Hepatic stellate cell (primary cell): ENCODE measurements at regions not wholly inside any gene's neighbourhood (a gene's known extent, or its start where the extent isn't known, plus 50 kb on each side); places are given as distances from the start of the nearest gene placed in this dataset.
"Not testable (repeated sequence)": the region's sequence is repeated elsewhere in the genome, so short reads cannot be mapped to it uniquely, and the experiment has no call there.

Source experiments
- DNase-seq: peaks from one replicate; pipeline ENCODE4 v3.0.0; 2011; ENCODE audit warnings: low spot score

DNA sequence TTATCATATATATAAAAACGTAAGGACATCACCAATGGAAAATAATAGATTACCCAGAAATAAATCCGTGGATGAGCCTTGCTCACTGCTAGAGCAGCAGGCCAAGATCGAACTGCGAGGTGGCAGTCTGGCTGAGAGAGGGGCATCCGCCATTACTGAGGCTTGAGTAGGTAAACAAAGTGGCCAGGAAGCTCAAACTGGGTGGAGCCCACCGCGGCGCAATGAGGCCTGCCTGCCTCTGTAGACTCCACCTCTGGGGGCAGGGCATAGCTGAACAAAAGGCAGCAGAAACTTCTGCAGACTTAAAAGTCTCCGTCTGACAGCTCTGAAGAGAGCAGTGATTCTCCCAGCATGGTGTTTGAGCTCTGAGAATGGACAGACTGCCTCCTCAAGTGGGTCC lies 1018.0 kb upstream of the SLC39A10 start:
- DNase-seq = not testable (repeated sequence)

DNA sequence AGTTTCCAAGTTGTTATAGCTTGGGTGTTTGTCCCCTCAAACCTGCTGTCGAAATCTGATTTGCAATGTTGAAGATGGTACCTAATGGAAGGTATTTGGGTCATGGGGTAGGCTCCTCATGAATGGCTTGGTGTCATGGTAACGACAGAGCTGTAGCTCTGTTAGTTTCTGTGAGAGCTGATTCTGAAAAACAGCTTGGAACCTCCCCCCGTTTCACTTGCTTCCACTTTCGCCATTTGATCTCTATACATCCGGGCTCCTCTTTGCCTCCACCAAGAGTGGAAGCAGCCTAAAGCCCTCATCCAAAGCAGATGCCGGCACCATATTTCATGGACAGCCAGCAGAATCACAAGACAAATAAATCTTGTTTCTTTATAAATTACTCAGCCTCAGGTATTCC lies 1035.1 kb upstream of the SLC39A10 start:
- DNase-seq = no peak

DNA sequence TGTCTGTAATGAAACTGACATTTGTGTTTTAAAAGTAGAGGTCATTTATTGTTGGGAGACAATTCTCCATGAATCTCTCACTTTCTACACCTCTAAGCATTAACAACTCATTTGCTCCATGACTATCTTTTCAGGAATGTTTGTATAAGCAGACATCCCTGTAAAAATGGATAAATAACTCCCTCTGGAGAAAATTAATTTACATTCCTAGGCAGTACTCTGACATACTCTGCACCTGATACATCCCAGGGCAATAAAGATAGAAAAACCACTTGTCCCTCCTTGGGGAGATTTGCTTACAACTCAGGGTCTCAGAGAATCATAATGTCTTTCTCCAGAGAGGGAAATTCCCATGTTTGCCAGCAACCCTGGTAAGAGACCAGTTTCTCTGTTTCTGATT lies 1037.7 kb upstream of the SLC39A10 start:
- no peak for DNase-seq

DNA sequence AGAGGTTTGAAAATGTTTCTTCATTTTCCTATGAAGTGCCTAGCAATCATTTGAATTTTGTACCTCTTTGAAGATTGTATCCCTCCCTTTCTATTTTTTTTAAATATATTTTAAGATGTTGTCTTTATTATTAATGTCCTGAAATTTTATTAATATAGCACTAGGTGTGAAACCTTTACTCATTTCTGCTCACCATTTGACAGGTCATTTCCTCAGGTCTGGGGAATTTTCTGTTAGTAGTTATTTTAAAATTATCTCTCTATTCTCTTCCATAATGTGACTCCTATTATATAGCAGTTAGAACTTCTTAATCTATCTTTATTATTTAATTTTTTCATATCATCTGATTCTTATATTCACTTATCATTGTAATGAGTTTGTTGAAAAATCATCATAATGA lies 1038.6 kb upstream of the SLC39A10 start:
- no peak for DNase-seq

DNA sequence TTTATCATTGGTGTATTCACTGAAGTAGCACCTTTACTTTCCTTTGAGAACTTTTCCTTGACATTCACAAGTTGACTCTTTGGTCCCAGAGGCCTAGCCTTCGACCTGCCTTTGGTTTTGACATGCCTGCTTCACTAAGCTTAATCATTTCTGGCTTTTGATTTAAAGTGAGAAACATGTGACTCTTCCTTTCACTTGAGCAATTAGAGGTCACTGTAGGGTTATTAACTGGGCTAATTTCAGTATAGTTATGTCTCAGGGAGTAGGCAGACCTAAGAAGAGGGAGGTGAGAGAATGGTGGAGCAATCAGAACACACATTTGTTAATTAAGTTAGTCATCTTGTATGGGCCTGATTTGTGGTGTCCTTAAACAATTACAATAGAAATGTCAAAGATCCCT lies 1040.7 kb upstream of the SLC39A10 start:
- no peak for DNase-seq

DNA sequence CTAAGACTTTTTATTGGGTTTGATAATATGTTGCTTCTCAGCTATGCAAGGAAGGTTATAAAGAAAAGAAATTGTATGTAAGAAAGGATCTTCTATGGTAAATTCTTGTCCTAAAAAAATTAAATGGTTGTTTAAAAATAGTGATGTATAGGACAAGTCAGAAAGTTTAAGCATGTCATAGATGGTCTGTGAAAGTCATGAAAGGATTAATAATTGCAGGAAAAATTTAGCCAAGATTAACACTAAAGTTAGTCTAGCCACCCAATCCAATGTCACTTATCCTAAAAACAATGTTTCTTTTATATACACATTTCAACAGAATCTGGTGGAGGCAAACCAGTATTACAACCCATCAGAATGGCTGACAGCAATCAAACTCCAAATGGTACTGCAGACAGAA lies 1046.7 kb upstream of the SLC39A10 start:
- no peak for DNase-seq

DNA sequence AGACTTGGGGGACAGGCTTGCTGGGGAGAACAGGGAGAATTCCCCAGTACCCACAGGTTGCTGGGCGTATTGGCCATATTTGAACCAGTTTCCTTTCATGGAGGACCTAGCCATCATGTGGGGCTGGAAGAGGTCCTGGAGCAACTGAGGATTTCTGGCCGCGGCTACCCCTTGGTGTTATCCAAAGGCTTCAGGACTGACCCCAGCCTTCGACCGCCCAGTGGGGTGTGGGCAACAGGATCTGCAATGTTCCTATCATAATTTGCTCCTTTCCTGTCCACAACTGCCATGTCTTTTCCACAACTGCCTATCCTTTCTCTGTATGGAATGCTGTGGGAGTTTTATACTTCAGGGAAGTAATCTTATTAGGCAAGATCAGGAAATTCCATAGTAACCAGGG lies 1053.6 kb upstream of the SLC39A10 start:
- no peak for DNase-seq

DNA sequence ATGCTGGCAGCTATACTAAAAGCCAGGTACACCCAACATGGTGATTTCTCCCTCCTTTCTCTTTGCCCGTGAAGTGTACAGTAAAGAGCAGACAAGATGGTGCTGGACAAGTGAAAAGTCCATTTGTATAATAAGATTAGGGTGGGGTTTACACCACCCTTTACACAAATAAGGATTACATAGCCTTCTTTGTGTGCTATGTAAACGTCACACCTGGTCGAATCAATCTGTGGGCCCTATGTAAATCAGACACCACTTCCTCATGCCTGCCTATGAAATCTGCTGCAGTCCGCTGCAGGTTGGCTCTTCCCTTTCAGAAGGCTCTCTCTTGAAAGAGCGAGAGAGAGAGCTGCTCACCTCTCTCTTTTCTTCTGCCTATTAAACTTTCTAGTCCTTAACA lies 1054.3 kb upstream of the SLC39A10 start:
- no peak for DNase-seq

DNA sequence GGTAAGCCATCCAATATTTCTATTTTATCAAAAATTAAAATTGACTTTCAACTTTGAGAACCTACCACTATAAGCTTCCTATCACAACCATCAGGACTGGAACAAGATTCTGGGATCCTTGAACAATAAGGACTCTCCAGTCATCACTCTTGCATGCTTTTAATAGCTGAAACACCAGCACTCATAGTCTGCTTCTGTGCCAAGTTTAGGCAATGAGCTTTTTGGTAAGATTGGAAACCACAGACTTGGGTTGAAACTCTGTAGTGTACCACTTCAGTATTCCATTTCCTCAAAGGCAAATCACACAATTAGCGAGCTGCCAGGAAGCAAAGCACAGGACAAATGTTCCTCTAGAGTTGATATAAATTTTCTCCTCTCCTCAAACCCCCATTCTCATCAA lies 1065.8 kb upstream of the SLC39A10 start:
- DNase-seq = no peak

DNA sequence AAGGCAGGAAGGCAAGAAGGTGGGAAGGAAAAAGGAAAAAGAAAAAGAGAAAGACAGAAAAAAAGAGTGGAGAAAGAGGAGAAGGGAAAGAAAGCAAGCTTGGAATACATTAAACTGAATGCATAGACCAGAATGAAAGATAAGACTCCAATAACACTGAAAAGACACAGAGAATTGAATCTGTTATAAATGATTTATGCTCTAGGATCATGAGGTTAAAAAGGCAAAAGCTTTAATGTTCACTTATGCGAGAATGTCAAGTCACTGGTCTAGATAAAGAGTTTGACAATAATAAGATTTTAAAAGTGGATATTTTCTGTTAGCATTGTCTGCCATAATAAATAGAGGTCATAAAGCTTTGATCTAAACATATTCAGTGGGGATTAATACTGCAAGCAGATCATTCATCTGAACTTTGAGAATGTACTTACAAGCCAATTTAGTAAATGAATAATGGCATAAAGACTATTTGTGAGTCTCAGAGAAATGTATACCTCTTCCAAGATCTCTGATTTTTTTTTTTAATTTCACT lies 1069.2 kb upstream of the SLC39A10 start:
- no peak for DNase-seq

DNA sequence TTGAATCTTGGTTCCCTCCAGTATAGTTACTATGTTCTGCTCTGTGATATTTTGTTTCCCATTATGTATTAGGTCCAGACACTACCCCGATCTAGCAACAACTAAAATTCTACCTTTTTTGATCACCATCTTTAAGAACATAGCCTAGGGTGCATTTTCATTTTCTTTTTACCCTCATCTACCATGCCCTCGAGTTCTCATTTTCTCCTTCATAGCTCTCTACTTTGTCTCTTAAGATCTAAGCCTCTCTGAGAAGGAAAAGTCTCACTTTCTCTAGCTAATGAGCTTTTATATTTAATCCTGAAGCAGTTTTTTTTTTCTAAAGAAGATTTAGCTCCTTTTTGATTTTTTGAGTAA lies 1089.4 kb upstream of the SLC39A10 start:
- no peak for DNase-seq

DNA sequence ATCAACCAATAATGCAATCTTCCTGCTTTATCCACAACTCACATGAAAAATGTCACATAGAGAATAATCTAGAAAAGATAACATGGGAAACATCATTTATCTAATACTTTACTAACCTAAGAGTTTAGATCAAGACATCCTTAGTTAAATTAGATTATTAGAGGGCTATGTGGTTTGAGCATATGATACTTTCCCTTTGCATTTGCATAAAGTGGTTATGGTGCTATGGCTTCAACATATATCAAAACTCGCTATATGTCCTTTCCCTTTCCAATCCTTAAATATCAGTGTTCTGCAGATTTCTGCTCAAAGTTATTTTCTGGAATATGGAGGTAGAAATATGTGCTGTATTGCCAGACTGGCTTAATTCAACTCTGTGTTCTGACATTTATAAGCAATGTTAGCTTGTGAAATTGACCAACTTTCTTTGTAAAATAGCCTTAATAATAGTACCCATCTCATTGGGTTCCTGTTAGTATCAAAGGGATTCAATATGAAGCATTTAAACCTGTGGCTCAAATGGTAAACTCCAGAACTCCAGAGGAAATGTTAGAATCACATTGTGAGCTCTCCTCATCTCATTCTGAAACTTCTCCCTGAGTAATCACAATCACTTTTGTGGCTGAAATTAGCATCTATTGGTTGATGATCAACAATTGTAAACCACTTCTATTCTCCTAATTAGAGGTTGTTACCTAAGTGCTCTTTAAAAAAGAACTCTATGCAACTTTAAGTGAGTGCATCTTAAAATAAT lies 1089.9 kb upstream of the SLC39A10 start:
- no peak for DNase-seq

DNA sequence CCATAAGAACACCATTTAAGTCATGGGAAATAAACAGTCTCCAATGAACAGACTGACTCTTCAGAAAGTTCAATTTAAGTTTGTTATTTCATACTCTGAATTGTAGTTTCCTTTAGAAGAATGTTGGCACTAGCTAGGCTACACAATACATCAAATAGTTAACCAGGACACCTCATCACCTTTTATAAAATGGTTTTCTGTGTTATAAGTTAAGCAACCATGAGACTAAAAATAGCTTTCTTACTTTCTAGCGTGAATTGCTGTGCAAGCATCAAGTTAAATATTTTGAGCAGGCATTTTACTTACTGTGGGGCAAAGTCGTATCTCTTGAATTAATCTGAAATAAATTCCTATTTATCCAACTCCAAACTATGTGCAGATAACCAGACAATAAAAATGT lies 1092.6 kb upstream of the SLC39A10 start:
- no peak for DNase-seq

DNA sequence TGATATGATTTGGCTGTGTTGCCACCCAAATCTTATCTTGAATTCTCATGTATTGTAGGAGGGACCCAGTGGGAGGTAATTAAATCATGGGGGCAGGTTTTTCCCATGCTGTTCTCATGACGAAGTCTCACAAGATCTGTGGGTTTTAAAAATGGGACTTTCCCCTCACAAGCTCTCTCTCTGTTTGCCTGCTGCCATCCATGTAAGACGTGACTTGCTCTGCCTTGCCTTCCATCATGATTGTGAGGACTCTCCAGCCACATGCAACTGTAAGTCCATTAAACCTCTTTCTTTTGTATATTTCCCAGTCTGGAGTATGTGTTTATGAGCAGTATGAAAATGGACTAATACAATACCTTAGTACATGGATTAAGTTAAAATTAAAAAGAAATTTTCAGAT lies 1094.7 kb upstream of the SLC39A10 start:
- DNase-seq = no peak

DNA sequence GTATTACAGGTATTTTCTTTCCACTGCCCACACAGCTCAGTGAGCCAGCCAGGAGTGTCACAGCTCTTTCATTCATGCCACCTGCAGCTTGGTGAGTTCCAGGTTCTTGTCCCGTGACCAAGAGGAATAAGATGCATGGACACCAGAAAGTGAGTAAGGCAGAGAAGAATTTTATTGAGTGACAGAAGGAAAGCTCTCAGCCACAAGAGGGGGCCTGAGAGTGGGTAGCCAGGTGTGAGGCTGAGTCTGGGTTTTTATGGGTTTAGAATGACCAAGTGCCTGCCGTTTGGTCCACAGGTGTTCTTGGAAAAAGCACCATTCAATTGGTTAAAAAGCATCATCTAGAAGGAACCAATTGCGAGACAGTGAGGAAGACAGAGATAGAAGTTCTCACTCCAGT lies 1097.1 kb upstream of the SLC39A10 start:
- no peak for DNase-seq

DNA sequence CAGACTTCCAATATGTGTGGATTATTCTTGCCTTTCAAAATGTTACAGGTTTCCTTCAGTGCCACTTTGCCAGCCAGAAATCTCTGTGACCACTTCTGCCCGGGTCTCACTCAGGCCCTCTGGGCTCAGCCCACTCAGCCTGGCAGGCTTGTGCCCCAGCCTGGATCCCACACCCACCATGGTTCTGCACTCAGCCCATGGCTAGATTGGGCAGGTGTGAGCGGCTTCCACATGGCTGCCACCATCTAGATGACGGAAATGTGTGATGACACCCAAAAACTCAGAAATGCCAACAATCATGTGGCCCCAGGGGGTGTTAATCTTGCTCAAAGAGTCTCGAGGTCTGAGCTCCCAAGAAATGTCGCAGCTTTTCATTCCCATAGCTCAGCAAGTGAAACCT lies 1097.5 kb upstream of the SLC39A10 start:
- DNase-seq = no peak

DNA sequence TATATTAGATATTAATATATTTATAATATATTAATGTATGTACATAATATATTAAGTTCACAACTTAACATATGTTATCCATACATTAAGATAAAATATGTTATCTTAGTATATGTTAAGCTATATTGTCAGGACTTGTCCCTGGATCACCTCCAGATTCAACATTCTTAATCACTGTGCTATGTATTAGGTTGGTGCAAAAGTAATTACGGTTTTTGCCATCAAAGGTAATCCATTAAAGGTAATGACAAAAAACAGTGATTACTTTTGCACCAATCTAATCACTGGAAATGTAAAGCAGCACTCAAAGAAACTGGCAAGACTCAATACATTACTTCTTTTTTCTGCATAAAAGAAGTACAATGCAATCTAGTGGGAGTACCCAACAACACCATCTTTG lies 1099.0 kb upstream of the SLC39A10 start:
- no peak for DNase-seq

DNA sequence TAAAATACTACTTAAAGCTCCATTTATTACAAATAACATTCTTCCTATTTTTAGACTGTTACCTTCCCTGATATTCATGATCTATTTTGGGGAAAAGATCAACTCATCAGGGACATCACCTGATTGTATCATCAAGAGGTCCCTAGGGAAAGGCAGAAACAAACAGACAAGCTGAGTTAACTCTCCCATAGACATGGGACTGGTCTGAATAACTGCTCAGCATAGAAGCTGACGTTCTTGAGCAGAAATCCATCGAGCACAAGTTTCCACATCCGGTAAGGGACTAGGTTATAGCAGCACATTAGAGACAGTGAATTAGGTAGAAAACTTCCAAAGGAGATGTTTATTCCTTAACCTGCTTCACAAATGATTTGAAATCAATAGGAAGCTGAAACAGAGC lies 1100.4 kb upstream of the SLC39A10 start:
- DNase-seq = no peak

DNA sequence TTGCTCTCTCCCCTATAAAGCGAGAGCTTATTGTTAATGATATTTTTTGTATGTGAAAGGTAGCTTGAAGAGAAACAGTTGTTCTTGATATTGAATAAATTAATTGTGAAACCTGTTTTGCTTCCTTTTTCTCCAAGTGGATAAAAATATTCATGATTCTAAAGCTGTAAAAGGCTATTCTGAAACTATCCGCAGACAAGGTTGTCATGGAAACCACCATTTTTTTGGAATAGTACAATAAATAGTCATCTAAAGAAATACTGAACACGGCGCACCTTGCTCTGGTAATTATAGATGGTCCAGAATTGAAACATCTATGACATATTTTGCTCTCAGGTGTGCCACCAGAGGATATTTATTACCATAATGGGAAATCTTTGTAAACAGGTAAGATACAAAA lies 1103.0 kb upstream of the SLC39A10 start:
- no peak for DNase-seq

DNA sequence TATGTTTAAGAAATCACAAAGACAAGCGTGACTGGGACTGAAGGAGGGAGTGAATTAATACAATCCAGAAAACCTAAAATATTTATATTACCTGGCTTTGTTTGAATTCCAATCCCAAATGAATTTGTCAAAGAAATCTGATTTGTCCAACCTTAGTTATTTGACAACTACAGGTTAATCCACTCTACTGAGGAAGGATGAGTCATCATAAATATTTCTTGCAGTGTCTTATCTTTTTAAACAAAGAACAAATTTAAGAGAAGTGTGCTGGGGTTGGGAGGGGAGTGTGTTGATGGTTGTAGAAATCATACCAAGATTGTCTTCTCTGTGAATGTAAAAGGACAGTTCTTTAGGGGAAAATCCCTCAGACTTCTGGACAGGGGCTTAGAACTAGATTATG lies 1106.3 kb upstream of the SLC39A10 start:
- DNase-seq = no peak

DNA sequence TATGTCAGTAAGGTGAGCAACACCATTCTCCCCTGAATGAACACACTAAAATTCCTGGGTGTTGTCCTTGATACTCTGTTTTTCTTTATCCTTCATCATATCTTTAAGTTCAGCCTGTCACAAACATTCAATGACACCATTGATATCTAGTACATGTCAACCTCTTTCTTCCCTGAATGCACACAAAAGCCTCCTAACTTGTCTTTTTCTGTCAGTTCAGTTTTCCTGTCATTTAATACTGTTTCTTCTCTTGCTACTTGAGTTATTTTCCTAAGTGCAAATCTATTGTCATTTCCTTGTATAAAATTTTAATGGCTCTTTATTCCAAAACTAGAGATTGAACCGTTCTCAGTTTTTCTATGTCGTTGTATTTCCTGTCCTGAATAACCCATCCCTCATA lies 1107.6 kb upstream of the SLC39A10 start:
- DNase-seq = no peak

DNA sequence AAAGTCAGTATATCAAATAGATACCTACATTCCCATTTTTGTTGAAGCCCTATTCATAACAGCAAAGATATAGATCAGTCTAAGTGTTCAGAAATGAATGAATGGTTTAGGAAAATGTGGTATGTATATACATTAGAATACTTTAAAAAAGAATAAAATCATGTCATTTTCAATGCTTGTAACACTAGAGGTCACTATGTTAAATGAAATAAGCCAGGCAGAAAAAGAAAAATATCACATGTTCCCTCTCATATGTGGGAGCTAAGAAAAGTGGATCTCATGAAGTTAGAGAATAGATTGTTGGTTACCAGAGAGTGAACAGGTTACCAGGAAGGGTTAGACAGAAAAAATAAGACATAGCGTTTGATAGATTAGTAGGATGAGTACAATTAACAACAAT lies 1111.0 kb upstream of the SLC39A10 start:
- no peak for DNase-seq

DNA sequence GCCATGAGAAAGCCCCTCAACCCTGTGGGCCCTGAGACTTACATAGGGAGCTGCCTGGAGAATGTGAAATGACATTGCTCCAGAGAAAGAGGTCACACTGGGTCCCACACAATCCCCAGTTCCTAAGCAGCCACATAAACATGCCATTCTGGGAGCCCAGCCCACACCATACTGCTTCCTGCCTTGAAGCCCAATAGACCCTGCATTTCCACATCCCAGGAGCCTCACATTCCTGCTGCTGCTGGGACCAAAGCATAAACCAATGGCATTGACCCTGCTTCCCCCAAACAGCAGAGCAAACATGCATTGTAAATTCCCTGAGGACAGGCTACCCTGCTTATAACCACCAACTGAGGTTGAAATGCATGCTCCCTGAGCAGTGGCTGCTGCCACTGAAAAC lies 1117.6 kb upstream of the SLC39A10 start:
- no peak for DNase-seq

DNA sequence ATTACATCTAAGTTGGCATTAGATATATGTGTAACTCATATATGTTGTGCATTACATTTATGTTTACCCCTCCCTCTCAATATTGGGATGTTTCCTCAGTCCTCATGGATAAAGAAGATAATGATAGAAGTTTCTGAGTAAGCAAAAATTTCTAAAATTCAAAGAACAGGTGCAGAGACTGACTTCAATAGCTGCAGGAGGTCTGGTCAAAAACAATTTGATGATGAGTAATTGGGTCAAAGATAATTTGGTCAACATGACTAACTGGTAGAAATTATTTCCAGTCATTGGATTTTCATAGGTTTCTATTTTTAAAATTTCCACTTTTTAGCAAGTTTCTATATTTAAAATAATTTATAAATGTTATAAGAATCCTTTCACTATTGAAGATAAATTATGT lies 1130.9 kb upstream of the SLC39A10 start:
- no peak for DNase-seq

DNA sequence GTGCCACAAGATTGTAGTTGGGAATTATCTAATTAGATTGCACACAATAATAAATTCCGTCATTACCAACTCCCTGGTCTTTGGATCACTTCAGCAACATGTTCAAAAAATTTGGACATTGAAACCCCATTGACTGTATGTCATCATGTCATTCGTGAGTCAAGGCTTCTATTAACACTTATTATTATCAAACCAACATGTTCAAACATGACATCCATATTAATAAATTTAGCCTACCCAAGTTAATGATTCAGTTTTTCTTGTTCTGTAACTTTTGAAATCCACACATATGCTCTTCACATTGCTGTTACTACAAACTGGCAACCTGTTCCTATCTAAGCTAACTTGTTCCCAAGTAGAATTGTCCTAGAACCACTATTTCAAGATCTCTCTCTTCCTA lies 1142.7 kb upstream of the SLC39A10 start:
- no peak for DNase-seq
